H9 (cell line): ENCODE measurements at regions not wholly inside any gene's neighbourhood (a gene's known extent, or its start where the extent isn't known, plus 50 kb on each side); places are given as distances from the start of the nearest gene placed in this dataset.

Experiments
- DNase-seq: peaks from one replicate; pipeline ENCODE4 v3.0.0-alpha.2; 2017
- H2AFZ ChIP-seq: one replicate; pipeline ENCODE4 v1.6.1; 2013; ENCODE audit warnings: mild to moderate bottlenecking, low read length, control low read depth, moderate library complexity
- H2AK5ac ChIP-seq: 2 replicates; pipeline ENCODE4 v1.6.1; 2013; ENCODE audit warnings: low read length, control low read depth, mixed read lengths; ENCODE audit not compliant: insufficient read length
- H2BK120ac ChIP-seq: one replicate; pipeline ENCODE4 v1.6.1; 2013; ENCODE audit warnings: low read depth, mild to moderate bottlenecking, low read length, control low read depth, inconsistent platforms; ENCODE audit not compliant: poor library complexity, severe bottlenecking
- H2BK12ac ChIP-seq: 2 replicates; pipeline ENCODE4 v1.6.1; 2013; ENCODE audit warnings: low read length, control low read depth, mixed read lengths, low read depth; ENCODE audit not compliant: insufficient read length
- H2BK15ac ChIP-seq: 2 replicates; pipeline ENCODE4 v1.6.1; 2013; ENCODE audit warnings: low read depth, low read length, control low read depth
- H2BK20ac ChIP-seq: one replicate; pipeline ENCODE4 v1.6.1; 2013; ENCODE audit warnings: low read depth, mild to moderate bottlenecking, low read length, control low read depth, inconsistent platforms; ENCODE audit not compliant: poor library complexity, severe bottlenecking
- H2BK5ac ChIP-seq: 2 replicates; pipeline ENCODE4 v1.6.1; 2013; ENCODE audit warnings: low read length, control low read depth, mixed read lengths; ENCODE audit not compliant: insufficient read length
- H3K14ac ChIP-seq: 2 replicates; pipeline ENCODE4 v1.6.1; 2013; ENCODE audit warnings: low read length, control low read depth; ENCODE audit not compliant: insufficient read depth
- H3K18ac ChIP-seq: 2 replicates; pipeline ENCODE4 v1.6.1; 2013; ENCODE audit warnings: low read depth, mild to moderate bottlenecking, mixed read lengths, low read length, control low read depth; ENCODE audit not compliant: insufficient read length
- H3K23ac ChIP-seq: 2 replicates; pipeline ENCODE4 v1.6.1; 2013; ENCODE audit warnings: low read length, control low read depth, mixed read lengths, low read depth; ENCODE audit not compliant: insufficient read length
- H3K23me2 ChIP-seq: 2 replicates; pipeline ENCODE4 v1.6.1; 2013; ENCODE audit warnings: low read depth, mild to moderate bottlenecking, mixed read lengths, low read length, control low read depth; ENCODE audit not compliant: insufficient read length, poor library complexity, severe bottlenecking
- H3K27ac ChIP-seq: 2 replicates; pipeline ENCODE4 v1.5.1; 2013; ENCODE audit warnings: low read length, control low read depth, mixed read lengths, low read depth; ENCODE audit not compliant: insufficient read length
- H3K27me3 ChIP-seq: 2 replicates; pipeline ENCODE4 v1.6.1; 2013; ENCODE audit warnings: low read length, control low read depth, inconsistent platforms; ENCODE audit not compliant: insufficient read depth
- H3K4ac ChIP-seq: 2 replicates; pipeline ENCODE4 v1.6.1; 2013; ENCODE audit warnings: low read depth, mild to moderate bottlenecking, control low read depth, inconsistent platforms, low read length, moderate library complexity
- H3K4me1 ChIP-seq: 2 replicates; pipeline ENCODE4 v1.6.1; 2013; ENCODE audit warnings: low read length, control low read depth, inconsistent platforms; ENCODE audit not compliant: insufficient read depth
- H3K4me2 ChIP-seq: 2 replicates; pipeline ENCODE4 v1.6.1; 2013; ENCODE audit warnings: low read length, control low read depth, mixed read lengths; ENCODE audit not compliant: insufficient read length, insufficient read depth
- H3K56ac ChIP-seq: 2 replicates; pipeline ENCODE4 v1.6.1; 2013; ENCODE audit warnings: low read depth, mild to moderate bottlenecking, mixed read lengths, low read length, control low read depth; ENCODE audit not compliant: insufficient read length
- H3K79me1 ChIP-seq: 2 replicates; pipeline ENCODE4 v1.6.1; 2013; ENCODE audit warnings: low read depth, mild to moderate bottlenecking, moderate library complexity, low read length, control low read depth, inconsistent platforms; ENCODE audit not compliant: insufficient read depth, poor library complexity, severe bottlenecking
- H3K79me2 ChIP-seq: 2 replicates; pipeline ENCODE4 v1.6.1; 2013; ENCODE audit warnings: low read length, control low read depth, inconsistent platforms; ENCODE audit not compliant: insufficient read depth
- H3K9ac ChIP-seq: 2 replicates; pipeline ENCODE4 v1.6.1; 2013; ENCODE audit warnings: low read length, control low read depth, mixed read lengths; ENCODE audit not compliant: insufficient read length; ENCODE audit errors: extremely low read depth
- H3K9me3 ChIP-seq: one replicate; pipeline ENCODE4 v1.6.1; 2013; ENCODE audit warnings: low read depth, low read length, inconsistent platforms; ENCODE audit not compliant: control insufficient read depth
- H3T11ph ChIP-seq: one replicate; pipeline ENCODE4 v1.6.1; 2013; ENCODE audit warnings: mild to moderate bottlenecking, low read length, control low read depth, inconsistent platforms
- H4K20me1 ChIP-seq: one replicate; pipeline ENCODE4 v1.6.1; 2013; ENCODE audit not compliant: control insufficient read depth, insufficient read length, insufficient read depth
- H4K5ac ChIP-seq: 2 replicates; pipeline ENCODE4 v1.6.1; 2013; ENCODE audit warnings: low read depth, mild to moderate bottlenecking, mixed read lengths, low read length, control low read depth; ENCODE audit not compliant: insufficient read length
- H4K8ac ChIP-seq: replicated peaks from 2 replicates; pipeline ENCODE4 v1.6.1; 2013; ENCODE audit warnings: low read length, control low read depth, mixed read lengths, low read depth; ENCODE audit not compliant: insufficient read length
- H4K91ac ChIP-seq: 2 replicates; pipeline ENCODE4 v1.6.1; 2013; ENCODE audit warnings: low read depth, mild to moderate bottlenecking, moderate library complexity, mixed read lengths, low read length, control low read depth; ENCODE audit not compliant: insufficient read length
- H3K27ac Mint-ChIP-seq, 3 experiments: 2 replicates in 2 of 3; 3 replicates in 1 of 3; pipeline ENCODE4 v1.8.0; 2020 to 2021; ENCODE audit warnings: mixed read lengths in 3 of 3, mild to moderate bottlenecking in 1 of 3, moderate library complexity in 1 of 3
- H3K27me3 Mint-ChIP-seq: 2 replicates; pipeline ENCODE4 v1.8.0; 2021; ENCODE audit warnings: low read depth, mild to moderate bottlenecking, moderate library complexity, mixed read lengths
- H3K36me3 Mint-ChIP-seq, 3 experiments: 2 replicates in 2 of 3; 3 replicates in 1 of 3; pipeline ENCODE4 v1.8.0; 2020 to 2021; ENCODE audit warnings: low read depth in 3 of 3, mixed read lengths in 3 of 3; ENCODE audit not compliant: insufficient read depth in 1 of 3
- H3K4me1 Mint-ChIP-seq, 2 experiments: 2 replicates each; pipeline ENCODE4 v1.8.0; 2020; ENCODE audit warnings: mixed read lengths in 2 of 2
- H3K4me3 Mint-ChIP-seq, 2 experiments: 2 replicates in 1 of 2; 3 replicates in 1 of 2; pipeline ENCODE4 v1.8.0; 2020 to 2021; ENCODE audit warnings: mild to moderate bottlenecking in 2 of 2, mixed read lengths in 2 of 2, moderate library complexity in 1 of 2
- H3K9me3 Mint-ChIP-seq, 2 experiments: 2 replicates in 1 of 2; 3 replicates in 1 of 2; pipeline ENCODE4 v1.8.0; 2020; ENCODE audit warnings: mild to moderate bottlenecking in 2 of 2, mixed read lengths in 2 of 2, moderate library complexity in 1 of 2
- CTCF ChIP-seq: fragments of 200-600 bp; sonication (generic); conservative IDR thresholded peaks from 3 replicates; pipeline ENCODE4 v1.8.0; 2021; ENCODE audit warnings: antibody characterized with exemption, mild to moderate bottlenecking
- WGBS: extraction: QIAGEN DNeasy Blood & Tissue Kit; methylation state at CpG from one replicate; pipeline ENCODE4 v1.1.7; 2013; ENCODE audit warnings: missing lambda C conversion rate, low lambda C conversion rate, mixed read lengths; ENCODE audit not compliant: insufficient read length; ENCODE audit errors: extremely low coverage; 5-methylcytosine and 5-hydroxymethylcytosine counted together

GRCh38 chr6:113526553-113526952 is 330.6 kb upstream of the MARCKS start:
- no peak overlapping the region for H3K9ac ChIP-seq
- H3K23me2 ChIP-seq, result no peaks in the 10 kb centered on the region
- no peaks in the 10 kb centered on the region for H3K79me1 ChIP-seq
- H3K4me1 ChIP-seq, result peaks cover 2% of the 10 kb centered on the region; the same call in 1 of the 2 replicates
- H3K4me2 ChIP-seq, result no peak overlapping the region
- Mint-ChIP-seq H3K27ac (no peak overlapping the region), H3K36me3 (peaks cover 0 to 5% (median 2%) of the 10 kb centered on the region in 3 experiments; a peak in 3 of 7 replicates), H3K4me3 (no peak overlapping the region), H3K27me3 (no peaks in the 10 kb centered on the region; the same call in 1 of the 2 replicates), H3K4me1 (peaks cover 6% of the 10 kb centered on the region in 2 experiments), H3K9me3 (peaks cover 0 to 4% of the 10 kb centered on the region in 2 experiments; a peak in 1 of 5 replicates)
- no peak overlapping the region for H2BK15ac ChIP-seq
- H2BK20ac ChIP-seq, result no peak overlapping the region
- no peak overlapping the region for H2AK5ac ChIP-seq
- no peak overlapping the region for H3K23ac ChIP-seq
- H3K27me3 ChIP-seq, result no peaks in the 10 kb centered on the region
- no peak overlapping the region for H3K18ac ChIP-seq
- no peak overlapping the region for H2BK120ac ChIP-seq
- WGBS, result no CpG with 5 or more reads among the region's 1 CpG
- no peak overlapping the region for H3K56ac ChIP-seq
- no peak overlapping the region for H2BK12ac ChIP-seq
- no peak overlapping the region for H2AFZ ChIP-seq
- H4K5ac ChIP-seq, result no peak overlapping the region
- no peak overlapping the region for H3T11ph ChIP-seq
- TF ChIP-seq CTCF, result no peak
- H3K79me2 ChIP-seq, result no peaks in the 10 kb centered on the region
- H3K4ac ChIP-seq, result no peak overlapping the region
- H4K20me1 ChIP-seq, result no peaks in the 10 kb centered on the region
- no peaks in the 10 kb centered on the region for H3K9me3 ChIP-seq
- DNase-seq, result no peak
- H3K14ac ChIP-seq, result no peak overlapping the region
- H4K91ac ChIP-seq, result no peak overlapping the region
- no peak overlapping the region for H4K8ac ChIP-seq
- H3K27ac ChIP-seq, result no peak overlapping the region
- no peak overlapping the region for H2BK5ac ChIP-seq
